Endothelial cell of umbilical vein (primary cell): ENCODE measurements at regions not wholly inside any gene's neighbourhood (a gene's known extent, or its start where the extent isn't known, plus 50 kb on each side); places are given as distances from the start of the nearest gene placed in this dataset.

ENCODE experiments used
- BruUV-seq: library from RNA; stranded (reverse); fragments of 400-500 nt; replicated peaks from 2 replicates; lab custom pipeline; 2021; lab: Mats Ljungman, UMichigan
- CTCF ChIA-PET: fragments of 300-600, 350-600 bp; sonication (Branson Sonifier 250); formaldehyde crosslinking; loops from one replicate; lab custom pipeline; 2021; ENCODE audit warnings: antibody characterized with exemption, inconsistent platforms; lab: Charles Lee
- POLR2A ChIA-PET: fragments of 300-600, 350-600 bp; sonication (Branson Sonifier 250); formaldehyde crosslinking; loops from one replicate; lab custom pipeline; 2021; ENCODE audit warnings: antibody characterized with exemption, inconsistent platforms; lab: Charles Lee
- DNase-seq: peaks from one replicate; pipeline ENCODE4 v3.0.0-alpha.2; 2011; ENCODE audit warnings: low read depth, low spot score
- FAIRE-seq: peaks from 2 replicates; lab custom pipeline; 2011; peaks lifted over from hg19 to GRCh38; lab: Jason Lieb, UNC
- H2AFZ ChIP-seq: 2 replicates; pipeline ENCODE4 v1.6.0; 2012; ENCODE audit warnings: low read depth, low read length, control low read depth, inconsistent platforms
- H3K27ac ChIP-seq: 2 replicates; pipeline ENCODE4 v1.5.1; 2011; ENCODE audit warnings: low read depth, mild to moderate bottlenecking, control low read depth, low read length, moderate library complexity; ENCODE audit not compliant: insufficient read depth
- H3K27me3 ChIP-seq, 2 experiments: 2 replicates each; pipeline versions ENCODE4 v1.6.0 to v1.6.1; 2011; ENCODE audit warnings: low read length in 2 of 2, mixed read lengths in 1 of 2; ENCODE audit not compliant: control insufficient read depth in 2 of 2, insufficient read depth in 2 of 2
- H3K36me3 ChIP-seq, 2 experiments: 2 replicates in 1 of 2; 3 replicates in 1 of 2; pipeline ENCODE4 v1.5.1; 2011; ENCODE audit warnings: low read length in 2 of 2, mild to moderate bottlenecking in 1 of 2, moderate library complexity in 1 of 2; ENCODE audit not compliant: control insufficient read depth in 2 of 2, insufficient read depth in 2 of 2; ENCODE audit errors: extremely low read depth in 1 of 2
- H3K4me1 ChIP-seq: 3 replicates; pipeline ENCODE4 v1.5.1; 2011; ENCODE audit warnings: mild to moderate bottlenecking, low read length; ENCODE audit not compliant: control insufficient read depth, insufficient read depth; ENCODE audit errors: extremely low read depth
- H3K4me2 ChIP-seq: 2 replicates; pipeline ENCODE4 v1.6.1; 2011; ENCODE audit warnings: low read length, control low read depth, mixed read lengths; ENCODE audit not compliant: insufficient read depth
- H3K4me3 ChIP-seq, 3 experiments: fragments of 200-600 bp in 1 of 3; sonication (generic), shearing (Covaris generic) in 1 of 3; replicated peaks in 1 of 3; 2 replicates each; pipeline ENCODE4 v1.5.1; 2011 to 2016; ENCODE audit warnings: control low read depth in 3 of 3, low read length in 3 of 3, mild to moderate bottlenecking in 2 of 3, inconsistent platforms in 1 of 3, low read depth in 1 of 3, moderate library complexity in 1 of 3; ENCODE audit not compliant: insufficient read depth in 1 of 3
- H3K79me2 ChIP-seq: 2 replicates; pipeline ENCODE4 v1.6.0; 2012; ENCODE audit warnings: low read length, inconsistent platforms; ENCODE audit not compliant: control insufficient read depth, insufficient read depth
- H3K9ac ChIP-seq: replicated peaks from 2 replicates; pipeline ENCODE3; 2011; ENCODE audit warnings: low read length, control low read depth; ENCODE audit not compliant: insufficient read depth; ENCODE audit errors: extremely low read depth
- H3K9me1 ChIP-seq: replicated peaks from 3 replicates; pipeline ENCODE4 v1.6.0; 2011; ENCODE audit warnings: mild to moderate bottlenecking, low read length; ENCODE audit not compliant: control insufficient read depth, insufficient read depth; ENCODE audit errors: extremely low read depth
- H3K9me3 ChIP-seq: replicated peaks from 2 replicates; pipeline ENCODE4 v1.5.1; 2012; ENCODE audit warnings: low read length, inconsistent platforms; ENCODE audit not compliant: control insufficient read depth, insufficient read depth
- H4K20me1 ChIP-seq: replicated peaks from 2 replicates; pipeline ENCODE3; 2011; ENCODE audit warnings: mild to moderate bottlenecking, low read length; ENCODE audit not compliant: control insufficient read depth, insufficient read depth; ENCODE audit errors: extremely low read depth
- CTCF ChIP-seq, 2 donors: IDR thresholded peaks; 1 replicate in 1 of 2; 2 replicates in 1 of 2; pipeline ENCODE4 v1.5.1; 2011; ENCODE audit warnings: low read length in 2 of 2, mild to moderate bottlenecking in 2 of 2, moderate library complexity in 2 of 2, control low read depth in 1 of 2, inconsistent platforms in 1 of 2, low read depth in 1 of 2; ENCODE audit not compliant: insufficient read depth in 1 of 2; ENCODE audit errors: extremely low read depth in 1 of 2
- EZH2 ChIP-seq: IDR thresholded peaks from 2 replicates; pipeline ENCODE4 v1.6.1; 2012; ENCODE audit warnings: borderline replicate concordance, low read depth, mild to moderate bottlenecking, moderate library complexity, low read length, inconsistent platforms; ENCODE audit not compliant: severe bottlenecking
- FOS ChIP-seq: IDR thresholded peaks from 2 replicates; pipeline ENCODE4 v1.6.1; 2011; ENCODE audit warnings: mild to moderate bottlenecking, low read length, moderate library complexity, borderline replicate concordance; ENCODE audit not compliant: insufficient read depth
- GATA2 ChIP-seq: IDR thresholded peaks from 2 replicates; pipeline ENCODE4 v1.7.0; 2011; ENCODE audit warnings: low read depth, mild to moderate bottlenecking, moderate library complexity, mixed read lengths, low read length; ENCODE audit not compliant: insufficient read length, insufficient read depth
- JUN ChIP-seq: IDR thresholded peaks from 2 replicates; pipeline ENCODE4 v1.6.1; 2011; ENCODE audit warnings: borderline replicate concordance, low read depth; ENCODE audit not compliant: insufficient read length, insufficient read depth
- MAX ChIP-seq: IDR thresholded peaks from 2 replicates; pipeline ENCODE4 v1.6.1; 2011; ENCODE audit not compliant: insufficient read depth, insufficient read length
- MYC ChIP-seq: IDR thresholded peaks from one replicate; pipeline ENCODE4 v1.6.1; 2011; ENCODE audit warnings: mild to moderate bottlenecking, low read depth, low read length
- POLR2A ChIP-seq: IDR thresholded peaks from 2 replicates; pipeline ENCODE4 v1.6.1; 2012; ENCODE audit warnings: low read depth, mild to moderate bottlenecking, control low read depth, low read length
- POLR2AphosphoS5 ChIP-seq: IDR thresholded peaks from 2 replicates; pipeline ENCODE4 v1.6.1; 2012; ENCODE audit warnings: low read depth, mild to moderate bottlenecking, control low read depth, low read length, moderate library complexity; ENCODE audit not compliant: insufficient read depth
- dilution Hi-C: fragments of 300-500 bp; cut with MboI; formaldehyde crosslinking; loops from one replicate; pipeline ENCODE4 v1.15.0; 2019; ENCODE audit warnings: low sequenced_read_pairs; ENCODE audit not compliant: extremely low pct_ligation_motif_present
- intact Hi-C: fragments of 100-400 bp; cut with micrococcal nuclease; formaldehyde crosslinking; loops from one replicate; pipeline ENCODE4 v1.10.0; 2022

- Histone ChIP-seq H3K4me1 (no peaks in the 10 kb centered on the region), H3K4me2 (no peak overlapping the region), H3K4me3 (no peak overlapping the region), H3K79me2 (no peaks in the 10 kb centered on the region), H2AFZ (no peak overlapping the region), H3K36me3 (no peaks in the 10 kb centered on the region), H3K9me3 (no peaks in the 10 kb centered on the region), H3K27ac (no peak overlapping the region), H4K20me1 (no peaks in the 10 kb centered on the region), H3K9ac (no peak overlapping the region), H3K9me1 (no peaks in the 10 kb centered on the region), H3K27me3 (no peaks in the 10 kb centered on the region)
- dilution Hi-C loops (no loop called here), intact Hi-C loops (no loop called here)
- POLR2A ChIA-PET = no interaction called here
- no TSS peak for BruUV-seq
- CTCF ChIA-PET = no interaction called here
- TF ChIP-seq EZH2 = no peak
- TF ChIP-seq FOS = no peak
- no peak for TF ChIP-seq MAX
- no peak for TF ChIP-seq POLR2A
- TF ChIP-seq POLR2AphosphoS5 = no peak
- no peak for TF ChIP-seq GATA2
- no peak for TF ChIP-seq JUN
- no peak for TF ChIP-seq CTCF (IDR thresholded peaks at IDR 0.05; ENCODE audit: extremely low read depth in 1 of 2, insufficient read depth in 1 of 2, low read depth in 1 of 2, low read length in 2 of 2)
- no peak for TF ChIP-seq MYC
- FAIRE-seq (no peak), DNase-seq (no peak)
Observed at GRCh38 chr11:109507331-109507730, 85.3 kb downstream of the C11orf87 start.
